ENCODE measurements at regions not wholly inside any gene's neighbourhood (a gene's known extent, or its start where the extent isn't known, plus 50 kb on each side); places are given as distances from the start of the nearest gene placed in this dataset.

DNA sequence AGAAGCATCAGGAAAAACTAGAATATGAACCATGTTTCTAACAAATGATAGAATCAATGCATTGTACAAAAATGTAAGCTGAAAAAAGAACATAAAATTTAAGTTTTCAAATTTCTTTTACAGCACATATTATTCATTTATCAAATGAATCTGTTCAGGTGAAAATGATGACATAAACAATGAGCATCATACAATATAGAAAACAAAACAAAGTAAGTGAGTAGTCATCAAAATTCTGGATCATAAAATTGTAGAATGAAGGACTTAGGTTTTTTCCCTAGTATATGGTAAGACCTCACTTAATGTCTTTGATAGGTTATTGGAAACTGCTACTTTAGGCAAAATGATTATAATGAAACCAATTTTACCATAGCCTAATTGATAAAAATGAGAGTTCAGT lies 427.0 kb upstream of the KCNH7 start:
- DNase-seq (ENCODE audit: low spot score) = no peak

GRCh38 chr2:163264341-163264740 lies 425.8 kb upstream of the KCNH7 start:
- no peak for DNase-seq (ENCODE audit: low spot score)

DNA sequence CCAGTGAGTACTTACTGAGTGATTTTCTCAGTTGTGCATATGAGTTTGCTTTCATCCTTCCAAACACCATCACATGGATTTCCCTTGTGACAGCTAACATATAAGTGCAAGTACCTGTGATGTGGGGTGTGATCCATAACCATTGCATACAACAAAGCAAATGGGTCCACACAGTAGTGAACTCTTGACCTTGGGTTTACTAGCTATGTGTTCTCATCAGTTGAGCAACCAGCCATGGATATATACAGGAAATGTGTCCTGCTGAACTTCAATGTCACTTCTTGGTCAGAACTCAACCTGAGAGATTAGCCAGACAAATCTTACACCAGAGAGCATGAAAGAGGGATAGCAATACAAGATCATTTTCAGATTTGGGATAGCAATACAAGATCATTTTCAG lies 420.9 kb upstream of the KCNH7 start:
- DNase-seq (ENCODE audit: low spot score) = no peak

DNA sequence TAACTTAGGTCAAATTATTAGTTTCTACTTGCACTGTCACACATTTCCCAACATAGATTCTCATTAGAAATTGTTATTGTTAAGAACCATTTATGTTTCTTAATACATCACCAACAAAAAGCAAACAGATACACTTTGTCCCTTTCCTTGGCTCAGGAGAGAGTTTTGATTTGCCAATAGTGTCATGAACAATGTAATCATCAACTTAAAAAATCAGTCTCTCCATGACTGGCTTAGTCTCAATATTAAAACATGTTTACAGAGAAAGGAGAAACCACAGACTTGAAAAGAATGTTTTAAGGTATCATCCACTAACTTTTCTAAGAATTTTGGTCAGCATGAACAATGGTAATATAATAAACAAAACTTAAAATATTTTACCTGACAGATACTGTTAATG lies 416.5 kb upstream of the KCNH7 start:
- DNase-seq (ENCODE audit: low spot score) = no peak

DNA sequence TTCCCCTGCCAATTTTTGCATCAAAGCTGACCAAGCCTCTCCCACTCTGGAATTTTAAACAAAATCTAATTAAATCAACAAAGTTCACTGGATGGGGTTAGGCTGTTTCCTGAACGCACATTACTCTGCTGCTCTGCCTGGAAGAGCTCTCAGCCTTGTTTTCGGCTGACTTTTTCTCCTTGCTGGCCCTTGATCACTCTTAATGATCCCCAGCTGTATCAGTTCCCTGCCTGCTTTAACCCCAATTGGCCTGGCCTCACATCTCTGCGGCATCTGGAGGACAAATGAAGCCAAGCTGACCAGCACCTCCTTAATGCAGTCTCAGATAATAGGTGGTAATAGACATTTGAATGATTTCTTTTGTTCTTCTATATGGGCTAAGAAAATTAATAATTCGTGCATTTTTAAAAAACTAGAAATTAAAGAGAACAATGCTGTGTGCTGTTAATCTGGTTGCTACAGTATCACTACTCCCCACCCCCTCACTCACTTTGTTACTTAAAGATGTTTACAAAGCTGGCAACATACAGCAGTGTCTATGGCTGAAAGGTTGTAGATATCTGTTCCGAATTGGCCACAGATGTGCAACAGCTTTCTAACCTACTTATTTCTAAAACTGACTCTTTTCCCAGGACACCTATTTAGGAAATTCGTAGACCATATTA lies 415.2 kb upstream of the KCNH7 start:
- no peak for DNase-seq (ENCODE audit: low spot score)

GRCh38 chr2:163252199-163252598 lies 413.6 kb upstream of the KCNH7 start:
- no peak for DNase-seq (ENCODE audit: low spot score)

DNA sequence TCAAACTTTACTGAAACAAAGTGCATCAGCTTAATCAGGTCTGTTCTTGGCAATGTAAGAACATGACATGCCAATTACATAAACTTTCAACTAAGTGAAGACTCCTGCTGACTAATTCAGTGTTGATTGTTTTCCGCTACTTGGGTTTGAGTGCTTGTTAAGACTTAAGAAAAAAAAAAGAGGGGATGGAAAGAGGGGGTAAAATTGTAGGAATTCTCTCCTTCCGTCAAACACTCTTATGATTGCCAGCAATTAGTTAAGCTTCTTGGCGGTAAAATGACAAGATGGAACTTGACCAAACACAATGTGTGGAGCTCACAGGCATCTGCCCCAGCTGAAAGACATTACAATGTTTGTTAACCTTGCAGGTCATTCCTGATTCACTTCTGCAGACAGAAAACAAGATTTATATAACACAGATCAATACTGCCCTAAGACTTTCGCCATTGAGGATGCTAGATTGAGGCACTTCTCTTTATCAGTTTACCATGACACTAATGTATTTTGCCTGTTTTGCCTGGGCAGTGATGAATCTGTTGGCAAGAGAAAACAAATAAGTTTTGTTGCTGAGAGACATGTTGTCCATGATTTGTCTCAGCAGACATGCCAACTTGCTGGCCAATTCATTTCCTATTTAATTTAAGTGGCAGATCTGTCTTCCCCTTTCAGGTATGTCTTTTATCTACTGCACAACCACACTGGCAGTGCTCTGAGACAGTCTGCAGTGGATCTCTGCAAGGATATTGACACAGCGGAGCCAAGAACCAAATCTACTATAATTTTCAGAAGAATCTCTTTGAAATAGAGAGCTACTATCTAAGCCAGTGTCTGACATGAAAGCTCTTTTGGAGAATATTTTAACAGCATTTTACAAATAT lies 410.0 kb upstream of the KCNH7 start:
- no peak for DNase-seq (ENCODE audit: low spot score)

DNA sequence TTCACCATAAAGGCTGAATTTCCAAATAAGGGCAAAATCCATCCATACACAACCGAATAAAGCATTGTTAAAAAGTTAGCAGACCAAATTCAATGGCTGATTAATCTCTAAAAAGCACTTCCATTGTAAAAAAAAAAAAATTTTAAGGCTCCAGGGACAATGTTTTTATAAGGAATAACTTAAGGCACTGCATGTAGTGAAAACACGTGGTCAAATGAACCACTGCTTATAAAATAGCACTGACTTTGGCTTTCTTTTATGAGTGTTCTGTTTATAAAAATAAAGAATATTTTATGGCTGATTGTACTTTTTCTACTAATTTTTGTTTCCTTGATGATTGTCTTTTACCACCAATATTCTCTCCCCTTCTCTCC lies 409.3 kb upstream of the KCNH7 start:
- DNase-seq (ENCODE audit: low spot score) = no peak

DNA sequence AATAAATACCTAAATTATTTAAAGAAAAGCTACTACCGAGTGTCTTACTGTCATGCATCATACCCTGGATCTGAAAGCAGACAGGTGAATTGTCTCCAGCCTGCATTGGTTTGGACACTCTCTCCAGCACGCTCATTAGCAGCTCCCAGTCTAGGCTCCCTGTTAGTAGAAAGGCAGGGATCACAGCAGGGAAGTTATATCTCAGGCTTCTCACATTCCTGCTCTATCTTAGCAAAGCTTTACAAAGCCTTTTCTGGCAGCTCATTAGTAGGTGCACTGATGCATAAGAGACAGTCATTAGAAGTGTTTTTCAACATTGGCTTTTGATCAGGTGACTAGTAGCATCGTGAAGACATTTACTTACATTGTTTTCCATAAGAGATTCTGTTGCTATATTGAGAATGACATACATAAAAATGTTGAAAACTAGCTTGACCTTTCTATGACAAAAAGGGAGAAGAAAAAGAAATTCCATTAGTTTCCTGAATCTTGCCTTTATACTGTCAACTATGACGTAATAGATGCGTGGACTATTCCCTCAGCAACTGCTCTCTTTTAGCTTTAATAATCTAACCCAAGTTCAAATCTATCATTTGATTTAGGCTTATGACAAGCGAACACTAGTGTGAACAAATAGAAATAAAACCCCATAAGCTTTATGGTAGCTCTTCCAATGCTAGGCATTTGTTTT lies 408.7 kb upstream of the KCNH7 start:
- no peak for DNase-seq (ENCODE audit: low spot score)

GRCh38 chr2:163246135-163246534 lies 407.6 kb upstream of the KCNH7 start:
- no peak for DNase-seq (ENCODE audit: low spot score)

GRCh38 chr2:163236553-163236952 lies 398.0 kb upstream of the KCNH7 start:
- no peak for DNase-seq (ENCODE audit: low spot score)

DNA sequence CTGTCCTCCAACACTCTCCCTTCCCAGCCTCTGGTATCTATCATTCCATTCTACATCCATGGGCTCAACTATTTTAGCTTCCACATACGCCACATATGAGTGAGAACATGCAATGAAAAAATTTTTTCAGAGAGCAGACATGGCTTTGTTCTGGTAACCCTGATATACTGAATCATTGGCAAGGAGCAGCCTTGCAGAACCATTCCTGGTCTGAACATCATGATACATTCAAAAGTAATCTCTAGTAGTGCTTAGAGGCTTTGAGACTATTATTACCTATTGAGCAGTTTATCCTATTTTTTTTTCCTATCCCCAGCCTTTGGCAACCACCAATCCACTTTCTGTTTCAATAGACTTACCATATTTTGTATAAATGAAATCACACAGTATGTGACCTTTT lies 393.1 kb upstream of the KCNH7 start:
- DNase-seq (ENCODE audit: low spot score) = no peak

- no peak for DNase-seq (ENCODE audit: low spot score)
Measured at GRCh38 chr2:163213661-163214081, 375.1 kb upstream of the KCNH7 start.

- no peak for DNase-seq (ENCODE audit: low spot score)
Measured at GRCh38 chr2:163210430-163210918, 371.9 kb upstream of the KCNH7 start.

GRCh38 chr2:163207693-163208370 lies 369.3 kb upstream of the KCNH7 start:
- no peak for DNase-seq (ENCODE audit: low spot score)

DNA sequence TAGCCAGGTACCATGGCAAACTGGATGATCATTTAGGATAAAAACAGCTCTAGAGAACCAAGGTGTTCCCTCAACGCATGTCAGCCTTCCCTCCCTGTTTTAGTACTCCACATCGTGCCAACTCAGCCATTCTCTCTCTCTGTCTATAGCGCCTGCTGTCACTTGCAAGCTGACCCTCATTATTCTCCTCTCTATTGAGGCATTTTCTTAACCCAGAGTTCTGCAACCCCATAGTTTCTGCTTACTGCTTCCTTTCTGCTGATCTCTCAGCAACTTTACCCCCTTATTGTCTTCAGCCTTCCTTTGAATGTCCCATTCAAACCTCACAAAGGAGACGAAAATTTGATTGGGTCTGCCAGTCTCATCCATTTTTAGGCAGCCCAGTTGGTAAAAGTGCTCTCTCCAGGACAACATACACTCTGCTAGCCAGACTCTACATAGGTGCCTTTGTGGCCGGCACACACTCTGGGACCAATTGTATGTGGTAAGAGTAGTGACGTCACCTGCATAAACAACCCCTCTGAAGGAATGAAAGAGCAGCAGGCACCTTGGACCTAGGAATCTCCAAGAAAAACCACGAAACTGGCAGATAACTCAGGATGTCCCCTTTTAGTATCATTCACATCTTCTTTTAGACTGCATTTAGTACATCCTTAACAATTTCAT lies 367.2 kb upstream of the KCNH7 start:
- no peak for DNase-seq (ENCODE audit: low spot score)

DNA sequence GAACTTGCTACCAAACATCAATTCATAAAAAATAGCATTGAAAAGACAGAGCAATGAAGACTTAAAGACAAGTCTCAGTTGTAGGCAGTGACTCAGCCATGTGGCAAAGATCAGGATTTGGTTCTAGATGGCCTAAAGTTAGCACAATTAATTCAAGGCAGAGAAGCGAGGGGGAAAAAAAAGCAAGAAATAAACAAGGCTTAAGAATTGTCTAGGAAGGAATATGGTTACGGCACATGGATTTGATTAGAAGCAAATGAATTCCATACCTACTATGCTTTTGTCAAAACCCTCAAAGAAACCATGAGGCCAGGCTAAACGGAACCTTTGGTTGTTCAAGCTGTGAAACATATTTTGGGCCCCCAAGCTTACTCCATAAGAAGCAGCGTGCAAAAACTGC lies 362.2 kb upstream of the KCNH7 start:
- DNase-seq (ENCODE audit: low spot score) = no peak

GRCh38 chr2:163198972-163199371 lies 360.4 kb upstream of the KCNH7 start:
- DNase-seq (ENCODE audit: low spot score) = no peak

DNA sequence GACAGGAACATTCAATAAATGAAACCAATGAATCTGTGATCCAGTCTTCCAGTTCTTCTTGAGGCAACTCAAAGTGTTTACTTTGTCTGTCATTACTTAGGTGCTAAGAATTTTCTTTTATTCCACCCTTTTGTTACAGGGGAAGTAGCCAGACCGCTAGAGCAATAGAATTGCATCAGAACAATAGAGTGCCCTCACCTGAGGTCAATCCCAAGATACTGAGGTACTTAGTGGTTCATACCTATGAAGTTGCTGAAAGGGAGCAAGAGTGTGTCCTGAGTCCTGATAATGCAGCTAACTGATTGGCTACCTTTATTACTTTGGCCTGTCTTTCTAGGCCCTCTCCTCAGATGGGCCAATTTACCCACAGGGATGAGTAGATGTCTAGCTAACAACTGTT lies 359.4 kb upstream of the KCNH7 start:
- no peak for DNase-seq (ENCODE audit: low spot score)

- peak; percentile 59 for DNase-seq (ENCODE audit: low spot score)
Measured at GRCh38 chr2:163191372-163191771, 352.8 kb upstream of the KCNH7 start.

GRCh38 chr2:163187995-163188655 lies 349.6 kb upstream of the KCNH7 start:
- DNase-seq (ENCODE audit: low spot score) = no peak

All from NAMALWA (cell line).